ENCODE measurements at regions not wholly inside any gene's neighbourhood (a gene's known extent, or its start where the extent isn't known, plus 50 kb on each side); places are given as distances from the start of the nearest gene placed in this dataset.

DNA sequence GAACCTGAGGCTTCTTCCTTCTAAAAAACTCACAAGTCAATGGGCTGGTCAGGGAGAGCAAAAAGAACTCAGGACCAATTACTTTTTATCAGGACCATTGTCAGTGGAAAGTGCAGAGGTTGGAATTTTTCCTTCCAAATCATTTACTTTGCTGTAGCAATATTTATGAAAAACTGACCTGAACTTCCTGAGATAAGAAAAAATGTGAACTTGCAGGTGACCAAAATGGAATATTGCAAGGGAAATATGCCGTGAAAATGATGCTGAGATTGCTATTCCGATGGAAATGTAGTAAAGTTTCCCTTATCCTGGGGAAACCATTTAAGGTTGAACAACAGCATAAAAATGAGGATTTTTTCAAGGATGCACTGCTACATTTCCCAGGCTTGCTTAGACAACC lies 148.3 kb upstream of the PFKP start:
- no peak for TF ChIP-seq POLR2AphosphoS5 (IDR thresholded peaks at IDR 0.05; ENCODE audit: insufficient read depth in 1 of 2, low read depth in 1 of 2)
- TF ChIP-seq, protein P1, sequence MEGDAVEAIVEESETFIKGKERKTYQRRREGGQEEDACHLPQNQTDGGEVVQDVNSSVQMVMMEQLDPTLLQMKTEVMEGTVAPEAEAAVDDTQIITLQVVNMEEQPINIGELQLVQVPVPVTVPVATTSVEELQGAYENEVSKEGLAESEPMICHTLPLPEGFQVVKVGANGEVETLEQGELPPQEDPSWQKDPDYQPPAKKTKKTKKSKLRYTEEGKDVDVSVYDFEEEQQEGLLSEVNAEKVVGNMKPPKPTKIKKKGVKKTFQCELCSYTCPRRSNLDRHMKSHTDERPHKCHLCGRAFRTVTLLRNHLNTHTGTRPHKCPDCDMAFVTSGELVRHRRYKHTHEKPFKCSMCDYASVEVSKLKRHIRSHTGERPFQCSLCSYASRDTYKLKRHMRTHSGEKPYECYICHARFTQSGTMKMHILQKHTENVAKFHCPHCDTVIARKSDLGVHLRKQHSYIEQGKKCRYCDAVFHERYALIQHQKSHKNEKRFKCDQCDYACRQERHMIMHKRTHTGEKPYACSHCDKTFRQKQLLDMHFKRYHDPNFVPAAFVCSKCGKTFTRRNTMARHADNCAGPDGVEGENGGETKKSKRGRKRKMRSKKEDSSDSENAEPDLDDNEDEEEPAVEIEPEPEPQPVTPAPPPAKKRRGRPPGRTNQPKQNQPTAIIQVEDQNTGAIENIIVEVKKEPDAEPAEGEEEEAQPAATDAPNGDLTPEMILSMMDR (IDR thresholded peaks at IDR 0.05): no peak
